ENCODE measurements at regions not wholly inside any gene's neighbourhood (a gene's known extent, or its start where the extent isn't known, plus 50 kb on each side); places are given as distances from the start of the nearest gene placed in this dataset.

GRCh38 chr2:144230033-144230432, 289.9 kb downstream of the ZEB2 start:
- Histone ChIP-seq H4K20me1 (ENCODE audit: low read depth, low read length) (no peaks in the 10 kb centered on the region), H3K9ac (ENCODE audit: low read length) (no peak overlapping the region), H3K36me3 (ENCODE audit: low read length) (no peaks in the 10 kb centered on the region), H3K4me2 (ENCODE audit: low read depth, low read length, poor library complexity, severe bottlenecking) (peak overlapping the region; percentile 49), H3K9me3 (ENCODE audit: insufficient read depth, low read length) (no peaks in the 10 kb centered on the region), H3K9me2 (replicated peaks; ENCODE audit: insufficient read depth, low read length) (no peaks in the 10 kb centered on the region), H3K4me3 (ENCODE audit: insufficient read depth, low read length, poor library complexity, severe bottlenecking) (no peak overlapping the region), H3K27ac (ENCODE audit: low read depth, low read length) (no peak overlapping the region), H3K79me2 (ENCODE audit: insufficient read depth, low read length) (0 out of 2 replicates have a peak, but pooled peaks cover 4% of the 10 kb centered on the region), H2AFZ (ENCODE audit: low read depth, low read length, severe bottlenecking) (no peak overlapping the region), H3K27me3 (ENCODE audit: low read length) (no peaks in the 10 kb centered on the region), H3F3A (ENCODE audit: insufficient read depth) (0 out of 2 replicates have a peak, but pooled peaks cover 7% of the 10 kb centered on the region)
- TF ChIP-seq CTCF (IDR thresholded peaks at IDR 0.05; ENCODE audit: insufficient read depth, low read length, poor library complexity, severe bottlenecking) (no peak), EZH2phosphoT487 (conservative IDR thresholded peaks at IDR 0.05; ENCODE audit: low read length) (no peak)

- H3K9me2 ChIP-seq (replicated peaks; ENCODE audit: insufficient read depth, low read length): no peaks in the 10 kb centered on the region
- H3K27me3 ChIP-seq (ENCODE audit: low read length): no peaks in the 10 kb centered on the region
- no peaks in the 10 kb centered on the region; the same call in 1 of the 2 replicates for H3K36me3 ChIP-seq (ENCODE audit: low read length)
- H4K20me1 ChIP-seq (ENCODE audit: low read depth, low read length): no peaks in the 10 kb centered on the region
- no peak overlapping the region for H3K4me2 ChIP-seq (ENCODE audit: low read depth, low read length, poor library complexity, severe bottlenecking)
- no peaks in the 10 kb centered on the region for H3K9me3 ChIP-seq (ENCODE audit: insufficient read depth, low read length)
- no peak for TF ChIP-seq CTCF (IDR thresholded peaks at IDR 0.05; ENCODE audit: insufficient read depth, low read length, poor library complexity, severe bottlenecking)
- H3K9ac ChIP-seq (ENCODE audit: low read length): no peak overlapping the region
- no peak overlapping the region for H3K4me3 ChIP-seq (ENCODE audit: insufficient read depth, low read length, poor library complexity, severe bottlenecking)
- 0 out of 2 replicates have a peak, but pooled peaks cover 7% of the 10 kb centered on the region for H3F3A ChIP-seq (ENCODE audit: insufficient read depth)
- no peak overlapping the region for H3K27ac ChIP-seq (ENCODE audit: low read depth, low read length)
- no peak overlapping the region for H2AFZ ChIP-seq (ENCODE audit: low read depth, low read length, severe bottlenecking)
- 0 out of 2 replicates have a peak, but pooled peaks cover 4% of the 10 kb centered on the region for H3K79me2 ChIP-seq (ENCODE audit: insufficient read depth, low read length)
These were observed 290.6 kb downstream of the ZEB2 start for GRCh38 chr2:144229296-144229695.

GRCh38 chr2:144227427-144228105, 292.4 kb downstream of the ZEB2 start:
- Histone ChIP-seq H3K36me3 (ENCODE audit: low read length) (peaks cover 4% of the 10 kb centered on the region; the same call in 1 of the 2 replicates), H3K27ac (ENCODE audit: low read depth, low read length) (no peak overlapping the region), H3K9ac (ENCODE audit: low read length) (no peak overlapping the region), H3K9me2 (replicated peaks; ENCODE audit: insufficient read depth, low read length) (no peaks in the 10 kb centered on the region), H3K4me2 (ENCODE audit: low read depth, low read length, poor library complexity, severe bottlenecking) (no peak overlapping the region), H3K79me2 (ENCODE audit: insufficient read depth, low read length) (0 out of 2 replicates have a peak, but pooled peaks cover 4% of the 10 kb centered on the region), H3F3A (ENCODE audit: insufficient read depth) (0 out of 2 replicates have a peak, but pooled peaks cover 2% of the 10 kb centered on the region), H3K4me3 (ENCODE audit: insufficient read depth, low read length, poor library complexity, severe bottlenecking) (no peak overlapping the region), H3K9me3 (ENCODE audit: insufficient read depth, low read length) (no peaks in the 10 kb centered on the region), H2AFZ (ENCODE audit: low read depth, low read length, severe bottlenecking) (no peak overlapping the region), H4K20me1 (ENCODE audit: low read depth, low read length) (no peaks in the 10 kb centered on the region), H3K27me3 (ENCODE audit: low read length) (no peaks in the 10 kb centered on the region)
- TF ChIP-seq EZH2phosphoT487 (conservative IDR thresholded peaks at IDR 0.05; ENCODE audit: low read length): no peak
- no peak for TF ChIP-seq CTCF (IDR thresholded peaks at IDR 0.05; ENCODE audit: insufficient read depth, low read length, poor library complexity, severe bottlenecking)

All from SU-DHL-6 (cell line).